Spleen (tissue), 11 donors: ENCODE measurements at regions not wholly inside any gene's neighbourhood (a gene's known extent, or its start where the extent isn't known, plus 50 kb on each side); places are given as distances from the start of the nearest gene placed in this dataset.

ENCODE experiments used
- DNase-seq: peaks from one replicate; pipeline ENCODE4 v3.0.0-alpha.2; 2020
- H3K27ac ChIP-seq, 8 donors: fragments of 200-600 bp; sonication (generic) in 7 of 8; 1 replicate in 4 of 8; 2 replicates in 4 of 8; pipeline versions ENCODE4 v1.5.0 to v1.8.0; 2016 to 2021; ENCODE audit warnings: inconsistent platforms in 4 of 8, mild to moderate bottlenecking in 4 of 8, moderate library complexity in 1 of 8
- H3K27me3 ChIP-seq, 7 donors: fragments of 200-600 bp; sonication (generic) in 6 of 7; replicated peaks in 1 of 7; 1 replicate in 4 of 7; 2 replicates in 3 of 7; pipeline versions ENCODE4 v1.5.0 to v1.8.0; 2016 to 2021; ENCODE audit warnings: inconsistent platforms in 3 of 7, mild to moderate bottlenecking in 1 of 7
- H3K36me3 ChIP-seq, 6 donors: fragments of 200-600 bp; sonication (generic) in 5 of 6; 1 replicate in 4 of 6; 2 replicates in 2 of 6; pipeline versions ENCODE4 v1.5.0 to v1.8.0; 2016 to 2021; ENCODE audit warnings: inconsistent platforms in 2 of 6
- H3K4me1 ChIP-seq, 6 donors: fragments of 200-600 bp; sonication (generic) in 5 of 6; 1 replicate in 3 of 6; 2 replicates in 3 of 6; pipeline versions ENCODE4 v1.5.0 to v1.8.0; 2016 to 2021; ENCODE audit warnings: inconsistent platforms in 3 of 6
- H3K4me3 ChIP-seq, 8 donors: fragments of 200-600 bp; sonication (generic) in 7 of 8; 1 replicate in 4 of 8; 2 replicates in 4 of 8; pipeline versions ENCODE4 v1.5.0 to v1.8.0; 2016 to 2021; ENCODE audit warnings: inconsistent platforms in 4 of 8, mild to moderate bottlenecking in 4 of 8, moderate library complexity in 2 of 8
- H3K9me3 ChIP-seq, 8 donors: fragments of 200-600 bp; sonication (generic) in 7 of 8; 1 replicate in 4 of 8; 2 replicates in 4 of 8; pipeline versions ENCODE4 v1.5.0 to v1.8.0; 2016 to 2021; ENCODE audit warnings: inconsistent platforms in 4 of 8
- POLR2A ChIP-seq, 3 donors: fragments of 450-650 bp; IDR thresholded peaks; one replicate each; pipeline ENCODE4 v1.5.1; 2017; ENCODE audit warnings: antibody characterized with exemption in 3 of 3, mild to moderate bottlenecking in 1 of 3
- POLR2AphosphoS5 ChIP-seq, 3 donors: sonication (generic); formaldehyde crosslinking; IDR thresholded peaks; one replicate each; pipeline ENCODE4 v1.5.1; 2017; ENCODE audit warnings: antibody characterized with exemption in 3 of 3
- WGBS, 5 donors: extraction: QIAGEN DNeasy Blood & Tissue Kit in 3 of 5; methylation state at CpG; one replicate each; pipeline versions ENCODE4 v1.1.5 to v1.1.7; 2013 to 2018; 5-methylcytosine and 5-hydroxymethylcytosine counted together
- intact Hi-C: fragments of 100-400 bp; cut with DNase I; formaldehyde crosslinking; loops from one replicate; pipeline ENCODE4 v1.15.0; 2023; ENCODE audit warnings: low total_unique reads
- TF ChIP-seq, protein P1 (sequence below), 11 experiments: fragments of 200-600 bp in 7 of 11; fragments of 450-650 bp in 4 of 11; sonication (generic) in 4 of 11; IDR thresholded peaks in 8 of 11; conservative IDR thresholded peaks in 3 of 11; 1 replicate in 7 of 11; 2 replicates in 4 of 11; pipeline versions ENCODE4 v1.4.0 to v1.8.0; 2016 to 2021; ENCODE audit warnings: antibody characterized with exemption in 11 of 11, inconsistent platforms in 4 of 11, mild to moderate bottlenecking in 1 of 11
- donor health status: healthy with polysubstance abuse.
- donor health status: DM: no; HTN: no; CAD: no; lungs with moderate emphysema.
- donor health status: DM: no; HTN: no; CAD: no.
- donor health status: Bipolar disorder and iron deficiency.
- donor health status: healthy.
- donor health status: DM: no; HTN: no; CAD: no.
- donor health status: DM: yes; HTN: yes; CAD: no.

DNA sequence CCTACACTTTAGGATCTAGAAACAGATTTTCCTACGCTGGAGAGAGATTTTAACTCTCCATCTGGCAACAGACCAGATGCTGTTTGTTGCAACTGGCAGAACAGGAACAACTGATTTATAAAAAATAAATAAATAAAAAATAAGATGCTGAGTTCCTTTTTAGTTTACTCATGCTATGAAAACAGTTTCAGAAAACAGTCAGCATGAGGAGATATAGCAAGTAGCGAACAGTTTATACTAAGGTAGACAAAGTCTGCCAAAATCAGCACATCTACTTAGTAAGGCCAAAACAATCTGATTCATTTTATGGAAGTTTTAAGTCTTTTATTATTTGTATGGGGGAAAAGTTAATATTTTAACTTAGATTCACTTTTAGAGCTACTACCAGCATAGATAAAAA, 974.0 kb upstream of the CNTNAP5 start:
- Histone ChIP-seq H3K27ac (no peak overlapping the region), H3K4me3 (no peak overlapping the region), H3K4me1 (no peaks in the 10 kb centered on the region), H3K36me3 (no peaks in the 10 kb centered on the region), H3K9me3 (peaks cover 0 to 17% (median 8%) of the 10 kb centered on the region in 8 donors), H3K27me3 (no peaks in the 10 kb centered on the region)
- intact Hi-C loops, result no loop called here
- no peak for DNase-seq
- TF ChIP-seq POLR2AphosphoS5 (IDR thresholded peaks at IDR 0.05) (no peak), POLR2A (IDR thresholded peaks at IDR 0.05) (no peak)
- TF ChIP-seq, protein P1, sequence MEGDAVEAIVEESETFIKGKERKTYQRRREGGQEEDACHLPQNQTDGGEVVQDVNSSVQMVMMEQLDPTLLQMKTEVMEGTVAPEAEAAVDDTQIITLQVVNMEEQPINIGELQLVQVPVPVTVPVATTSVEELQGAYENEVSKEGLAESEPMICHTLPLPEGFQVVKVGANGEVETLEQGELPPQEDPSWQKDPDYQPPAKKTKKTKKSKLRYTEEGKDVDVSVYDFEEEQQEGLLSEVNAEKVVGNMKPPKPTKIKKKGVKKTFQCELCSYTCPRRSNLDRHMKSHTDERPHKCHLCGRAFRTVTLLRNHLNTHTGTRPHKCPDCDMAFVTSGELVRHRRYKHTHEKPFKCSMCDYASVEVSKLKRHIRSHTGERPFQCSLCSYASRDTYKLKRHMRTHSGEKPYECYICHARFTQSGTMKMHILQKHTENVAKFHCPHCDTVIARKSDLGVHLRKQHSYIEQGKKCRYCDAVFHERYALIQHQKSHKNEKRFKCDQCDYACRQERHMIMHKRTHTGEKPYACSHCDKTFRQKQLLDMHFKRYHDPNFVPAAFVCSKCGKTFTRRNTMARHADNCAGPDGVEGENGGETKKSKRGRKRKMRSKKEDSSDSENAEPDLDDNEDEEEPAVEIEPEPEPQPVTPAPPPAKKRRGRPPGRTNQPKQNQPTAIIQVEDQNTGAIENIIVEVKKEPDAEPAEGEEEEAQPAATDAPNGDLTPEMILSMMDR (IDR thresholded peaks at IDR 0.05 in 8 of 11, conservative IDR thresholded peaks at IDR 0.05 in 3 of 11), result no peak
- 84 to 89% (median 87%) methylated on average over 2 of the region's 2 CpGs for WGBS, 5 donors

DNA sequence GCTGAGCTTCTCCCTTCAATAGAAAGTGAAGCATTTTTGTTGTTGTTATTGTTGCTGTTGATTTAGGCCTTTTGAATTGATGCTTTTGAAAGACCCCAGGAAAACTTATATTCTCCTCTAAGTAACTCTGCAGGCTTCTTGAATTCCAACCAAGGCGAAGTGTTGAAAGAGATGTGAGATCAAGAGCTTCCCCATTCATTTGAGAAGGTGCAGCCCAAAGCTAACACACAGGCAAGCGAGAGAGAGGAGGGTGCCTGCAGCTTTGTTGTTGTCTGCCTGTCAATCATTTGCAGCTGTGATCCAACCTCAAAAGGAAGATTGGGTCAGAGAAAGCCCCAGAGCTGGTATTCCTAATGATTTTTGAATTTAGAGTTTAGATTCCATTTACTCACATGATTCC, 963.6 kb upstream of the CNTNAP5 start:
- no peak overlapping the region for H3K27ac ChIP-seq
- H3K9me3 ChIP-seq, result peaks cover 0 to 30% (median 15%) of the 10 kb centered on the region in 8 donors
- no peaks in the 10 kb centered on the region for H3K4me1 ChIP-seq
- WGBS, 5 donors, result 57 to 88% (median 63%) methylated on average over 2 of the region's 2 CpGs
- no peak for DNase-seq
- TF ChIP-seq POLR2AphosphoS5 (IDR thresholded peaks at IDR 0.05) (no peak), POLR2A (IDR thresholded peaks at IDR 0.05) (no peak)
- TF ChIP-seq, protein P1 (IDR thresholded peaks at IDR 0.05 in 8 of 11, conservative IDR thresholded peaks at IDR 0.05 in 3 of 11), result no peak
- H3K27me3 ChIP-seq, result no peaks in the 10 kb centered on the region
- no peaks in the 10 kb centered on the region for H3K36me3 ChIP-seq
- intact Hi-C loops, result no loop called here
- H3K4me3 ChIP-seq, result no peak overlapping the region

DNA sequence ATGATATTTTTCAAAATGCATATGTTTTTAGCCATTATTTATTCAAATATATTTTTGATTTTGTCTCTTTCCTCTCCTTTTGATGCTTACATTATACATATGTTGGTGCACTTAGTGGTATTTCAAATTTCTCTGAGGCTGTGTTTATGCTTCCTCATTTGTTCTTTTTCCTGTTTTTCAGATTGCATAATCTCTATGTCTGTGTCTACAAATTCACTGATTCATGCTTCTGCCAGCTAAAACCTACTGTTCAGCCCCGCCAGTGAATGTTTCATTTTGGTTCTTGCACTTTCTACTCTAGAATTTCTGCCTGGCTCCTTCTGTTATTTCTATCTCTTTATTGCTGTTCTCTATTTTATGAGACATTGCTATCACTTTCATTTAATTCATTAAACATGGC, 951.7 kb upstream of the CNTNAP5 start:
- H3K9me3 ChIP-seq, result peaks cover 0 to 5% (median 0%) of the 10 kb centered on the region in 8 donors
- DNase-seq, result no peak
- H3K27ac ChIP-seq, result peak overlapping the region in 3 of 8 donors; percentile 9 to 69 (median 53)
- no peak overlapping the region for H3K4me3 ChIP-seq
- no peaks in the 10 kb centered on the region for H3K27me3 ChIP-seq
- WGBS, 5 donors, result 20 to 46% (median 35%) methylated on average over 1 of the region's 1 CpG
- no peaks in the 10 kb centered on the region for H3K4me1 ChIP-seq
- intact Hi-C loops, result no loop called here
- no peak for TF ChIP-seq POLR2A (IDR thresholded peaks at IDR 0.05)
- no peak for TF ChIP-seq POLR2AphosphoS5 (IDR thresholded peaks at IDR 0.05)
- TF ChIP-seq, protein P1 (IDR thresholded peaks at IDR 0.05 in 8 of 11, conservative IDR thresholded peaks at IDR 0.05 in 3 of 11), result no peak
- H3K36me3 ChIP-seq, result no peaks in the 10 kb centered on the region

DNA sequence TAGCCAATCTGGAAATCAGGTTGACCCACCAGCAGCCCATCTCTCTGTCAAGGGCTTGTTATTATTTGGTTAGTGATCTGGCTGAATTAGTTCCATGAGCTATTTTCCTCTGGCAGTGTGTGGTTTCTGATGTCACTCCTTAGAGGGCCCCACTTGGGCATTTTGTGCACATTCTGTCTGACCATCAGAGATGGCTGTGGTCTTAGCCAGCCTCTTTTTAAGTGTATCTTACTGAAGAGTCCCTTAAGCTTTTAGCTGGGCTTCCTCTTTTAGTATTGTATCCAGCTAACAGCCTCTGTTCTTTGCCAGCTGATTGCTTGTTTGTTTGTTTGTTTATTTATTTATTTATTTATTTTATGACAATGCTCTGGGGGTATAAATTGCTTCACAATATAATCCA, 951.1 kb upstream of the CNTNAP5 start:
- no peak overlapping the region for H3K4me3 ChIP-seq
- H3K36me3 ChIP-seq, result no peaks in the 10 kb centered on the region
- intact Hi-C loops, result no loop called here
- H3K27me3 ChIP-seq, result no peaks in the 10 kb centered on the region
- DNase-seq, result no peak
- H3K27ac ChIP-seq, result peak overlapping the region in 2 of 8 donors; percentile 53 to 69
- no peaks in the 10 kb centered on the region for H3K9me3 ChIP-seq
- no peaks in the 10 kb centered on the region for H3K4me1 ChIP-seq
- TF ChIP-seq POLR2AphosphoS5 (IDR thresholded peaks at IDR 0.05) (no peak), POLR2A (IDR thresholded peaks at IDR 0.05) (no peak)
- TF ChIP-seq, protein P1 (IDR thresholded peaks at IDR 0.05 in 8 of 11, conservative IDR thresholded peaks at IDR 0.05 in 3 of 11), result no peak
